ENCODE measurements at regions not wholly inside any gene's neighbourhood (a gene's known extent, or its start where the extent isn't known, plus 50 kb on each side); places are given as distances from the start of the nearest gene placed in this dataset.
"Not testable (repeated sequence)": the region's sequence is repeated elsewhere in the genome, so short reads cannot be mapped to it uniquely, and the experiment has no call there.

DNA sequence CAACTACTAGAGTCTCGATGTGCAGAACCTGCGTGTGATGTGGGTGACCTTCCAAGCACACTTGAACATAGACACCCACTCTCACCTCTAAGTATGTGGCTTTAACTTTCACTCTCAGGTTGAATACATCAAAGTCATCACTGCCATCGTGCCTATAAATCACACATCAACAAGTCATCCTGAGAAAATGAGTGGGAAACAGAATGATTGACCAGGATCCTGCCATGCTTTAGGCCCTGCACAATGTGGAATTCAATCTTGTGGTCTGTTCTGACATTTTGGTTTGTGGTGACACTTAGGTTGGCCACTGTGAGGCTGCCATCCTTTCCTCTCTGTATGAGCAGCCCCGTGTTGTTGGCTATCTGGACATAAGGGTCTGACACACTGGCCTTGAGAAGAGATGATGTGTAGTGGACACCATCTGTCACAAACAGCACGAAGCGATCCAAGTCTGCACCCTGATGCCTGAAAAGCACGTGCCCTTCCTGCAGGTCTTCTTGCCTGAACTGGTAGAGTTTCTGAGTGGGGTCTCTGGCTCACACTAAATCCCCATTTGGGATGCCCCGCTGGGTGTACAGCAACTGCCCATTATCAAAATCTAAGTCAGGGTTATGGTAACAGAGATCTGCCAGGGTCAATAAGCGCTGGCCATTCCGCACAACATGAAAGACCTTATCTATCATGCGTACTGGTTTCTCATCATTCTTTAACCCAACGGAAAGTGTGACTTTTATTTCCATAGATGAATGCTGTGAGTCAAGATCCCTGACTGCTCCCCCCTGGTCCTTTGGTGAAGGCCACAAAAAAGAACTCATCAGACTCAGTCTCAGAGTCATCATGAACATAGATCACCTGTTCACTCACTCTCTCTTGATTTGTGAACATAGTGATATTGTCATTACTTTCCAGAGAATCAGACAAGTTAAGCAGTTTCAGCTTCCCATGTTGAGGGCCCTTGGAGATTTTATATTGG is 116.6 kb downstream of the ESM1 start:
- TF ChIP-seq, protein P1, sequence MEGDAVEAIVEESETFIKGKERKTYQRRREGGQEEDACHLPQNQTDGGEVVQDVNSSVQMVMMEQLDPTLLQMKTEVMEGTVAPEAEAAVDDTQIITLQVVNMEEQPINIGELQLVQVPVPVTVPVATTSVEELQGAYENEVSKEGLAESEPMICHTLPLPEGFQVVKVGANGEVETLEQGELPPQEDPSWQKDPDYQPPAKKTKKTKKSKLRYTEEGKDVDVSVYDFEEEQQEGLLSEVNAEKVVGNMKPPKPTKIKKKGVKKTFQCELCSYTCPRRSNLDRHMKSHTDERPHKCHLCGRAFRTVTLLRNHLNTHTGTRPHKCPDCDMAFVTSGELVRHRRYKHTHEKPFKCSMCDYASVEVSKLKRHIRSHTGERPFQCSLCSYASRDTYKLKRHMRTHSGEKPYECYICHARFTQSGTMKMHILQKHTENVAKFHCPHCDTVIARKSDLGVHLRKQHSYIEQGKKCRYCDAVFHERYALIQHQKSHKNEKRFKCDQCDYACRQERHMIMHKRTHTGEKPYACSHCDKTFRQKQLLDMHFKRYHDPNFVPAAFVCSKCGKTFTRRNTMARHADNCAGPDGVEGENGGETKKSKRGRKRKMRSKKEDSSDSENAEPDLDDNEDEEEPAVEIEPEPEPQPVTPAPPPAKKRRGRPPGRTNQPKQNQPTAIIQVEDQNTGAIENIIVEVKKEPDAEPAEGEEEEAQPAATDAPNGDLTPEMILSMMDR (IDR thresholded peaks at IDR 0.05), result no peak
- H3K4me1 ChIP-seq, result no peaks in the 10 kb centered on the region

DNA sequence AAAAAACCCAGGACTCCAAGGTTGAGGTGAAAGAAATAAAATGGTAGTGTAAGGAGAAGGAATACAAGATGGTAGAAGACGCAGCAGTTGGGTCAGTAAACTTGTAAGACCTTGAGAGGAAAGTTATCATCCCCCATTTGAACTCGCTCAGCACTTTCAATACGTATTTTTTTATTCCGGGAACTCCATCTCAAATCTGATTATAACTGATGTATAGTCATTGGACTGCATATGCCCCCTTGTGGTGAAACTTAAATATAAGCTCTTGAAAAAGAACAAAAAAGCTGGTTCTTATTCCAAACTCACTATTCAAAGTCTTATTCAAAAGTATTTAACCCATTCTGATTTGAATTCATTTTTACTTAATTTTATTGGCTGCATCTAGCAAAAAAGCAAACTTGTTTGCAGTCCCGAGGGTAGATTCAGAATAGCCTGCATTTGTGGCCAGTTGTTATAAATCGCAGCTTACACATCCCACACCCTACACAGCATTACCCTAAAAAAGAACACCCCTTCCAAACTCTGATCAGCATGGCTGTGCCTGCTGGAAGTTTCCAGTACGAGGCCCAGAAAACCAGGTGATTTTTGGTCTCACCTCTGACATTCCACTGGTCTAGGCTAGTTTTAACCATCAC is 118.0 kb downstream of the ESM1 start:
- Histone ChIP-seq H3K36me3 (no peaks in the 10 kb centered on the region), H3K4me3 (no peak overlapping the region), H3K4me1 (no peaks in the 10 kb centered on the region), H3K9me3 (no peaks in the 10 kb centered on the region), H3K27me3 (no peaks in the 10 kb centered on the region), H3K27ac (no peak overlapping the region)
- TF ChIP-seq, protein P1 (IDR thresholded peaks at IDR 0.05), result peak in 1 of 2 donors; percentile 76
- no peak for DNase-seq (ENCODE audit: low spot score)

More for the DNA sequence above, 116.6 kb downstream of the ESM1 start:
- H3K27me3 ChIP-seq, result no peaks in the 10 kb centered on the region
- no peak overlapping the region for H3K4me3 ChIP-seq
- no peaks in the 10 kb centered on the region for H3K9me3 ChIP-seq
- H3K36me3 ChIP-seq, result no peaks in the 10 kb centered on the region
- H3K27ac ChIP-seq, result no peak overlapping the region
- DNase-seq (ENCODE audit: low spot score), result no peak

DNA sequence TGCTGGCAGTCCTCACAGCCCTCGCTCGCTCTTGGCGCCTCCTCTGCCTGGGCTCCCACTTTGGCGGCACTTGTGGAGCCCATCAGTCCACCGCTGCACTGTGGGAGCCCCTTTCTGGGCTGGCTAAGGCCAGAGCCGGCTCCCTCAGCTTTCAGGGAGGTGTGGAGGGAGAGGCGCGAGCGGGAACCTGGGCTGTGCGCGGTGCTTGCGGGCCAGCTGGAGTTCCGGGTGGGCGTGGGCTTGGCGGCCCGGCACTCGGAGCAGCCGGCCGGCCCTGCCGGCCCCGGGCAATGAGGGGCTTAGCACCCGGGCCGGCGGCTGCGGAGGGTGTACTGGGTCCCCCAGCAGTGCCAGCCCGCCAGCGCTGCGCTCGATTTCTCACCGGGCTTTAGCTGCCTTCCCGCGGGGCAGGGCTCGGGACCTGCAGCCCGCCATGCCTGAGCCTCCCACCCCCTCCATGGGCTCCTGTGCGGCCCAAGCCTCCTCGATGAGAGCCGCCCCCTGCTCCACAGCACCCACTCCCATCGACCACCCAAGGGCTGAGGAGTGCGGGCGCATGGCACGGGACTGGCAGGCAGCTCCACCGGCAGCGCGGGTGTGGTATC is 120.4 kb downstream of the ESM1 start:
- not testable (repeated sequence) for H3K36me3 ChIP-seq; DNase-seq (ENCODE audit: low spot score); H3K9me3 ChIP-seq; H3K27me3 ChIP-seq; H3K4me1 ChIP-seq; H3K27ac ChIP-seq; H3K4me3 ChIP-seq

DNA sequence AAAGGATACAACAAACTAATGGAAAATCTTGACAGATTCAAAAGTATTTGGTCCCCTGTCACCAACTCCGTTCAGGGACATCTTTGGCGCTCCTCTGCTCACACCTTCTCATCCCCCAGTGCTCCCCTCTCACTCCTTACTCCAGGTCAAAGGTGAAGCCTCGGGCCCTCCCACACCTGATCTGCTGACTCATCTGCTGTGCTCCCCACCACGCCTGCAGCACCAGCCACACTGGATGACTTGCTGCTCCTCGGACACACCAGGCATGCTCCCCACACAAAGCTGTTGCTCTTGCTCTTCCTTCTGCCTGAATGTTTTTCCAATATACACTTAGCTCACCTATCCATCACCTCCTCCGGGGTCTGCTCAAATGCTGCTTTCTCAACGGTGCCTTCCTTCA is 123.4 kb downstream of the ESM1 start:
- no peak overlapping the region for H3K27ac ChIP-seq
- H3K9me3 ChIP-seq, result peaks cover 0 to 19% of the 10 kb centered on the region in 2 donors
- no peaks in the 10 kb centered on the region for H3K4me1 ChIP-seq
- no peaks in the 10 kb centered on the region for H3K36me3 ChIP-seq
- no peaks in the 10 kb centered on the region for H3K27me3 ChIP-seq
- H3K4me3 ChIP-seq, result no peak overlapping the region
- TF ChIP-seq, protein P1 (IDR thresholded peaks at IDR 0.05), result no peak
- DNase-seq (ENCODE audit: low spot score), result no peak

DNA sequence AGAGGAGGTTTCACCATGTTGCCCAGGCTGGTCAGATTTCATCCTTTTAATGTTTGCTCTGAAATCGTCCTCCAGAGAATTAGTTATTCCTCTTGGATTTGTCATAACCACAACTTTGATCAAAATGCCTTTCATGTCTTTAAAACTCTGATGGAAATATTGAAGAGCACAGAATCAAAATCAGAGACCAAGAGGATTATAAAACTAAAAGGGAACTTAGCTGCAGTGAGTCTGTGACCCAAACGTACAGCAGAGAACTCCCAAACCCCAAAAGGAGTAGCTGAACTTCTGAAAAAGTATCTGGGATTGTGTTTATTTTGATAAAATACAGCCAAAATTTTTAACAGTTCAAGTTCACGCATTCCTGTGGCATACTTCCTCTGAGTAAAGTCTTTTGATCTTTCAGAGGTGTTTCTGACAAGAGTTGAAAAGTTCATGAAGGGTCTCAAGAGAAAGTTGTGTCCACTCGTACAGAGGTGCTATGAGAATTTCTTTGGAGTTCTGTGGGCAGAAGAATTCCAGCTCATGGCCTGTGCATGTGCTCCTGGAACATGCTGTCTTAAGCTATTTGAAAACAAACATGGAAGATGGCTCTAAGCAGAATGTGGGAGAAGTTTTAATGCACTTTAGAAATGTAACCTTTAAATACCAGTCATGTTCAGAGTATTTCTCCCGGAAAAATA is 124.0 kb downstream of the ESM1 start:
- no peak overlapping the region for H3K27ac ChIP-seq
- H3K36me3 ChIP-seq, result no peaks in the 10 kb centered on the region
- H3K27me3 ChIP-seq, result no peaks in the 10 kb centered on the region
- no peak for DNase-seq (ENCODE audit: low spot score)
- H3K4me3 ChIP-seq, result no peak overlapping the region
- H3K4me1 ChIP-seq, result no peaks in the 10 kb centered on the region
- H3K9me3 ChIP-seq, result peaks cover 0 to 19% of the 10 kb centered on the region in 2 donors
- TF ChIP-seq, protein P1 (IDR thresholded peaks at IDR 0.05), result no peak

Measured in right atrium auricular region (tissue), 2 donors.